Keratinocyte (primary cell): ENCODE measurements at regions not wholly inside any gene's neighbourhood (a gene's known extent, or its start where the extent isn't known, plus 50 kb on each side); places are given as distances from the start of the nearest gene placed in this dataset.

Source experiments
- DNase-seq: peaks from one replicate; pipeline ENCODE4 v3.0.0-alpha.2; 2011; ENCODE audit warnings: low read depth, missing footprints, low spot score
- FAIRE-seq: peaks from 2 replicates; lab custom pipeline; 2011; peaks lifted over from hg19 to GRCh38; lab: Jason Lieb, UNC
- H2AFZ ChIP-seq: 2 replicates; pipeline ENCODE4 v1.6.0; 2012; ENCODE audit warnings: low read length, control low read depth, inconsistent platforms; ENCODE audit not compliant: control insufficient read depth
- H3K27ac ChIP-seq: 2 replicates; pipeline ENCODE4 v1.5.1; 2011; ENCODE audit warnings: low read length; ENCODE audit not compliant: control insufficient read depth, insufficient read depth
- H3K27me3 ChIP-seq: 3 replicates; pipeline ENCODE4 v1.6.0; 2011; ENCODE audit warnings: low read length; ENCODE audit not compliant: control insufficient read depth, insufficient read depth; ENCODE audit errors: extremely low read depth
- H3K36me3 ChIP-seq, 2 experiments: 2 replicates in 1 of 2; 3 replicates in 1 of 2; pipeline ENCODE4 v1.5.1; 2011; ENCODE audit warnings: low read length in 2 of 2, mild to moderate bottlenecking in 1 of 2; ENCODE audit not compliant: control insufficient read depth in 2 of 2, insufficient read depth in 2 of 2; ENCODE audit errors: extremely low read depth in 1 of 2
- H3K4me1 ChIP-seq: 3 replicates; pipeline ENCODE4 v1.5.1; 2011; ENCODE audit warnings: low read length; ENCODE audit not compliant: control insufficient read depth, insufficient read depth; ENCODE audit errors: extremely low read depth
- H3K4me2 ChIP-seq: 3 replicates; pipeline ENCODE4 v1.6.0; 2011; ENCODE audit warnings: low read depth, low read length; ENCODE audit not compliant: control insufficient read depth, insufficient read depth; ENCODE audit errors: extremely low read depth
- H3K4me3 ChIP-seq, 3 experiments: fragments of 200-600 bp in 1 of 3; sonication (generic) in 1 of 3; 2 replicates in 2 of 3; 3 replicates in 1 of 3; pipeline ENCODE4 v1.5.1; 2011 to 2016; ENCODE audit warnings: low read length in 3 of 3, mild to moderate bottlenecking in 3 of 3, control low read depth in 2 of 3, inconsistent platforms in 1 of 3, low read depth in 1 of 3, mixed read lengths in 1 of 3, mixed run types in 1 of 3, moderate library complexity in 1 of 3; ENCODE audit not compliant: control insufficient read depth in 2 of 3, insufficient read depth in 2 of 3; ENCODE audit errors: extremely low read depth in 1 of 3
- H3K79me2 ChIP-seq: 2 replicates; pipeline ENCODE4 v1.6.0; 2012; ENCODE audit warnings: low read length; ENCODE audit not compliant: control insufficient read depth, insufficient read depth
- H3K9ac ChIP-seq: 3 replicates; pipeline ENCODE4 v1.6.0; 2011; ENCODE audit warnings: low read length; ENCODE audit not compliant: control insufficient read depth, insufficient read depth; ENCODE audit errors: extremely low read depth
- H3K9me1 ChIP-seq: 3 replicates; pipeline ENCODE4 v1.6.0; 2011; ENCODE audit warnings: low read length; ENCODE audit not compliant: control insufficient read depth, insufficient read depth; ENCODE audit errors: extremely low read depth
- H3K9me3 ChIP-seq: 2 replicates; pipeline ENCODE4 v1.5.1; 2012; ENCODE audit warnings: low read depth, low read length; ENCODE audit not compliant: control insufficient read depth
- H4K20me1 ChIP-seq: 3 replicates; pipeline ENCODE4 v1.6.0; 2011; ENCODE audit warnings: low read length; ENCODE audit not compliant: control insufficient read depth, insufficient read depth; ENCODE audit errors: extremely low read depth
- CTCF ChIP-seq, 3 experiments: IDR thresholded peaks in 1 of 3; conservative IDR thresholded peaks in 1 of 3; optimal IDR thresholded peaks in 1 of 3; 2 replicates in 2 of 3; 3 replicates in 1 of 3; pipeline versions ENCODE3 to v1.5.1; 2011; ENCODE audit warnings: low read length in 3 of 3, mild to moderate bottlenecking in 3 of 3, moderate library complexity in 2 of 3, control low read depth in 1 of 3, inconsistent platforms in 1 of 3; ENCODE audit not compliant: insufficient read depth in 2 of 3; ENCODE audit errors: extremely low read depth in 1 of 3
- EZH2 ChIP-seq: IDR thresholded peaks from one replicate; pipeline ENCODE4 v1.6.1; 2012; ENCODE audit warnings: inconsistent platforms, mild to moderate bottlenecking, low read length, moderate library complexity
- dilution Hi-C: fragments of 300-500 bp; cut with MboI; formaldehyde crosslinking; loops from one replicate; pipeline ENCODE4 v1.7.0; 2020; ENCODE audit warnings: low sequenced_read_pairs; ENCODE audit not compliant: extremely low pct_ligation_motif_present

- no peaks in the 10 kb centered on the region for H4K20me1 ChIP-seq
- no peaks in the 10 kb centered on the region for H3K9me3 ChIP-seq
- no peaks in the 10 kb centered on the region for H3K4me1 ChIP-seq
- H3K4me2 ChIP-seq, result no peak overlapping the region
- H3K4me3 ChIP-seq, result no peak overlapping the region
- no peak for DNase-seq
- H3K9ac ChIP-seq, result no peak overlapping the region
- dilution Hi-C loops, result no loop called here
- FAIRE-seq, result no peak
- no peak for TF ChIP-seq EZH2
- no peak for TF ChIP-seq CTCF (optimal IDR thresholded peaks at IDR 0.05 in 1 of 3, IDR thresholded peaks at IDR 0.05 in 1 of 3, conservative IDR thresholded peaks at IDR 0.05 in 1 of 3; ENCODE audit: extremely low read depth in 1 of 3, insufficient read depth in 2 of 3, low read length in 3 of 3)
- H3K79me2 ChIP-seq, result no peaks in the 10 kb centered on the region
- no peaks in the 10 kb centered on the region for H3K27me3 ChIP-seq
- H2AFZ ChIP-seq, result no peak overlapping the region
- no peaks in the 10 kb centered on the region for H3K36me3 ChIP-seq
- H3K27ac ChIP-seq, result no peak overlapping the region
- H3K9me1 ChIP-seq, result no peaks in the 10 kb centered on the region
These were observed 218.1 kb downstream of the ERMARD start for GRCh38 chr6:169969372-169970099.

- H3K27me3 ChIP-seq, result no peaks in the 10 kb centered on the region
- no peaks in the 10 kb centered on the region for H3K9me1 ChIP-seq
- no peak overlapping the region for H3K4me2 ChIP-seq
- no peak for DNase-seq
- no peaks in the 10 kb centered on the region for H3K4me1 ChIP-seq
- H3K9ac ChIP-seq, result no peak overlapping the region
- dilution Hi-C loops, result no loop called here
- TF ChIP-seq CTCF (optimal IDR thresholded peaks at IDR 0.05 in 1 of 3, IDR thresholded peaks at IDR 0.05 in 1 of 3, conservative IDR thresholded peaks at IDR 0.05 in 1 of 3; ENCODE audit: extremely low read depth in 1 of 3, insufficient read depth in 2 of 3, low read length in 3 of 3), result no peak
- no peak for TF ChIP-seq EZH2
- no peaks in the 10 kb centered on the region for H3K79me2 ChIP-seq
- H4K20me1 ChIP-seq, result no peaks in the 10 kb centered on the region
- no peaks in the 10 kb centered on the region for H3K36me3 ChIP-seq
- no peak overlapping the region for H3K4me3 ChIP-seq
- FAIRE-seq, result no peak
- no peaks in the 10 kb centered on the region for H3K9me3 ChIP-seq
- H3K27ac ChIP-seq, result no peak overlapping the region
- no peak overlapping the region for H2AFZ ChIP-seq
These were observed 217.3 kb downstream of the ERMARD start for GRCh38 chr6:169968541-169969270.
